Smooth muscle cell (in vitro differentiated cells): ENCODE measurements at regions not wholly inside any gene's neighbourhood (a gene's known extent, or its start where the extent isn't known, plus 50 kb on each side); places are given as distances from the start of the nearest gene placed in this dataset.

Experiments
- DNase-seq: peaks from one replicate; lab custom pipeline; 2025; ENCODE audit not compliant: unreplicated experiment; lab: John Stamatoyannopoulos, UW
- H2AFZ ChIP-seq: fragments of 200-600 bp; sonication (generic); 2 replicates; pipeline ENCODE4 v1.6.0; 2016; ENCODE audit warnings: antibody characterized with exemption, low read depth, mild to moderate bottlenecking
- H3F3A ChIP-seq: fragments of 200-600 bp; sonication (generic); 2 replicates; pipeline ENCODE4 v1.6.0; 2017; ENCODE audit warnings: antibody characterized with exemption, low read depth
- H3K27ac ChIP-seq: fragments of 200-600 bp; sonication (generic); 2 replicates; pipeline ENCODE4 v1.5.1; 2016; ENCODE audit warnings: low read depth, mild to moderate bottlenecking
- H3K27me3 ChIP-seq: fragments of 200-600 bp; sonication (generic); 2 replicates; pipeline ENCODE4 v1.6.1; 2016; ENCODE audit warnings: low read depth, mild to moderate bottlenecking
- H3K36me3 ChIP-seq: fragments of 200-600 bp; sonication (generic); 2 replicates; pipeline ENCODE4 v1.5.1; 2016; ENCODE audit warnings: low read depth
- H3K4me1 ChIP-seq: fragments of 200-600 bp; sonication (generic); 2 replicates; pipeline ENCODE4 v1.5.1; 2016; ENCODE audit warnings: low read depth
- H3K4me2 ChIP-seq: fragments of 200-600 bp; sonication (generic); 2 replicates; pipeline ENCODE4 v1.6.0; 2016; ENCODE audit warnings: mild to moderate bottlenecking
- H3K4me3 ChIP-seq: fragments of 200-600 bp; sonication (generic); 2 replicates; pipeline ENCODE4 v1.5.1; 2016; ENCODE audit warnings: mild to moderate bottlenecking
- H3K79me2 ChIP-seq: fragments of 200-600 bp; sonication (generic); 2 replicates; pipeline ENCODE4 v1.6.0; 2016; ENCODE audit warnings: low read depth, mild to moderate bottlenecking
- H3K9ac ChIP-seq: fragments of 200-600 bp; sonication (generic); 2 replicates; pipeline ENCODE4 v1.6.0; 2016; ENCODE audit warnings: low read depth
- H3K9me3 ChIP-seq: fragments of 200-600 bp; sonication (generic); replicated peaks from 2 replicates; pipeline ENCODE4 v1.5.1; 2016; ENCODE audit warnings: low read depth
- H4K20me1 ChIP-seq: fragments of 200-600 bp; sonication (generic); 2 replicates; pipeline ENCODE4 v1.6.0; 2016; ENCODE audit warnings: low read depth
- CTCF ChIP-seq: fragments of 200-600 bp; sonication (generic); IDR thresholded peaks from 2 replicates; pipeline ENCODE4 v1.5.1; 2017; ENCODE audit warnings: borderline replicate concordance, mild to moderate bottlenecking, antibody characterized with exemption; ENCODE audit not compliant: insufficient read depth, poor library complexity, severe bottlenecking
- whole genome bisulfite sequencing: methylation state at CpG from one replicate; pipeline ENCODE4 v1.1.7; 2016; ENCODE audit warnings: low lambda C conversion rate; 5-methylcytosine and 5-hydroxymethylcytosine counted together

- Histone ChIP-seq H2AFZ (no peak overlapping the region), H3F3A (peaks cover 7% of the 10 kb centered on the region), H3K27me3 (no peaks in the 10 kb centered on the region), H3K4me2 (no peak overlapping the region), H3K36me3 (no peaks in the 10 kb centered on the region), H3K9me3 (no peaks in the 10 kb centered on the region), H3K4me3 (no peak overlapping the region), H3K79me2 (no peaks in the 10 kb centered on the region), H3K9ac (no peak overlapping the region), H3K27ac (no peak overlapping the region), H4K20me1 (no peaks in the 10 kb centered on the region), H3K4me1 (peaks cover 5% of the 10 kb centered on the region)
- DNase-seq, result no peak
- TF ChIP-seq CTCF, result no peak
- 87% methylated on average over 12 of the region's 13 CpGs for WGBS
These were observed 56.1 kb downstream of the TNP1 start for GRCh38 chr2:216803791-216804190.

- 95% methylated on average over 10 of the region's 10 CpGs for WGBS
- no peaks in the 10 kb centered on the region for H3K9me3 ChIP-seq
- no peak for TF ChIP-seq CTCF
- no peak for DNase-seq
- H3K36me3 ChIP-seq, result no peaks in the 10 kb centered on the region
- no peaks in the 10 kb centered on the region for H4K20me1 ChIP-seq
- no peak overlapping the region for H3K4me2 ChIP-seq
- no peak overlapping the region for H3K4me3 ChIP-seq
- no peaks in the 10 kb centered on the region for H3K79me2 ChIP-seq
- H3K27me3 ChIP-seq, result no peaks in the 10 kb centered on the region
- H3K4me1 ChIP-seq, result peaks cover 5% of the 10 kb centered on the region
- no peak overlapping the region for H3K9ac ChIP-seq
- H2AFZ ChIP-seq, result no peak overlapping the region
- no peak overlapping the region for H3K27ac ChIP-seq
- peaks cover 12% of the 10 kb centered on the region for H3F3A ChIP-seq
These were observed 57.2 kb downstream of the TNP1 start for GRCh38 chr2:216802516-216803215.

GRCh38 chr2:216800836-216801235, 59.0 kb downstream of the TNP1 start:
- H2AFZ ChIP-seq, result no peak overlapping the region
- TF ChIP-seq CTCF, result no peak
- H3K27ac ChIP-seq, result peak overlapping the region; percentile 64

GRCh38 chr2:216799873-216800431, 59.9 kb downstream of the TNP1 start:
- no peaks in the 10 kb centered on the region for H4K20me1 ChIP-seq
- no peaks in the 10 kb centered on the region for H3K79me2 ChIP-seq
- no peaks in the 10 kb centered on the region for H3K9me3 ChIP-seq
- peak overlapping the region; percentile 39 for H3K4me2 ChIP-seq
- DNase-seq, result no peak
- TF ChIP-seq CTCF, result no peak
- H3F3A ChIP-seq, result peaks cover 19% of the 10 kb centered on the region
- H3K4me1 ChIP-seq, result peaks cover 5% of the 10 kb centered on the region
- peak overlapping the region; percentile 64 for H3K27ac ChIP-seq
- H3K4me3 ChIP-seq, result no peak overlapping the region
- H3K9ac ChIP-seq, result no peak overlapping the region
- H3K27me3 ChIP-seq, result no peaks in the 10 kb centered on the region
- no peak overlapping the region for H2AFZ ChIP-seq
- WGBS, result 37% methylated on average over 3 of the region's 3 CpGs
- no peaks in the 10 kb centered on the region for H3K36me3 ChIP-seq

More at GRCh38 chr2:216800836-216801235, 59.0 kb downstream of the TNP1 start:
- no peaks in the 10 kb centered on the region for H3K36me3 ChIP-seq
- DNase-seq, result no peak
- peak overlapping the region; percentile 39 for H3K4me2 ChIP-seq
- peaks cover 5% of the 10 kb centered on the region for H3K4me1 ChIP-seq
- H3K27me3 ChIP-seq, result no peaks in the 10 kb centered on the region
- H3F3A ChIP-seq, result peaks cover 18% of the 10 kb centered on the region
- no peak overlapping the region for H3K4me3 ChIP-seq
- H3K9ac ChIP-seq, result no peak overlapping the region
- H3K9me3 ChIP-seq, result no peaks in the 10 kb centered on the region
- no peaks in the 10 kb centered on the region for H4K20me1 ChIP-seq
- 73% methylated on average over 3 of the region's 3 CpGs for WGBS
- H3K79me2 ChIP-seq, result no peaks in the 10 kb centered on the region
